ENCODE measurements at regions not wholly inside any gene's neighbourhood (a gene's known extent, or its start where the extent isn't known, plus 50 kb on each side); places are given as distances from the start of the nearest gene placed in this dataset.
"Not testable (repeated sequence)": the region's sequence is repeated elsewhere in the genome, so short reads cannot be mapped to it uniquely, and the experiment has no call there.

DNA sequence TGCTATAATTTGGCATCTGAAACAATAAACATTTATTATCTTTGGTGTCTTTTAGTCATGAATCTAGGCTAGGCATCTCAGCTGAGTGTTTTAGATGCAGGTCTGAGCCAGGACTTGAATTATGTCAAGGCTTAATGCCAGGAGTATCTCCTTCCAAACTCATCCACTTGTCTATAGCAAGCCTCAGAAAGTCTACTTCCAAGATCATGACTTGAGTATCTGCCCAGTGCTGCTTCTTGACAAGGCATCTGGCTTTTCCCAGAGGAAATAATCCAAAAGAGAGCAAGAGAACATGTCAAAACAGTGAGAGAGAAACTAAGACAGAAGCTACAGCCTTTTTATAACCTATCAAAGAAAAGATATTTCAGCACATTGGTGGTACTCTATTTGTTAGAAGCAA, 1052.1 kb upstream of the PCDH10 start:
- DNase-seq (ENCODE audit: low read depth): no peak
- TF ChIP-seq MYC (IDR thresholded peaks at IDR 0.05; ENCODE audit: low read depth, low read length) (no peak), POLR2A (IDR thresholded peaks at IDR 0.05; ENCODE audit: extremely low read depth, insufficient read length) (no peak)
- no peak overlapping the region for H3K4me3 ChIP-seq (ENCODE audit: low read depth, low read length)

DNA sequence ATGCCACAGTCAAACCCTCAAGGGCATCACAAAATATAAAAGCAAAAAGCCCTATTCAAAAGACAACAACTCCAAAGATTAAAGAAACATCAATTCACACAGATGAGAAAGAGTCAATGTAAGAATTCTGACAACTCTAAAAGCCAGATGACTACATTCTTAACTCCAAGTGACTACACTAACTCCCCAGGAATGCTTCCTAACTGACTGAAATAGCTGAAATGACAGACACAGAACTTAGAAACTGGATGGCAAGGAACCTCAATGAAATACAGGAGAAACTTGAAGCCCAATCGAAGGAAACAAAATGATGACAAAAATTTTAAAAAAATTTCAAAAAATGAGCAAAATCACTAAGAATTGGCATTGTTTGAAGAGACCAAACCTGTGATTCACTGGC, 1047.6 kb upstream of the PCDH10 start:
- TF ChIP-seq MYC (IDR thresholded peaks at IDR 0.05; ENCODE audit: low read depth, low read length) (no peak), POLR2A (IDR thresholded peaks at IDR 0.05; ENCODE audit: extremely low read depth, insufficient read length) (no peak)
- TF ChIP-seq, protein P1, sequence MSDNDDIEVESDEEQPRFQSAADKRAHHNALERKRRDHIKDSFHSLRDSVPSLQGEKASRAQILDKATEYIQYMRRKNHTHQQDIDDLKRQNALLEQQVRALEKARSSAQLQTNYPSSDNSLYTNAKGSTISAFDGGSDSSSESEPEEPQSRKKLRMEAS (IDR thresholded peaks at IDR 0.05; ENCODE audit: low read depth, low read length): no peak
- TF ChIP-seq, protein P2, sequence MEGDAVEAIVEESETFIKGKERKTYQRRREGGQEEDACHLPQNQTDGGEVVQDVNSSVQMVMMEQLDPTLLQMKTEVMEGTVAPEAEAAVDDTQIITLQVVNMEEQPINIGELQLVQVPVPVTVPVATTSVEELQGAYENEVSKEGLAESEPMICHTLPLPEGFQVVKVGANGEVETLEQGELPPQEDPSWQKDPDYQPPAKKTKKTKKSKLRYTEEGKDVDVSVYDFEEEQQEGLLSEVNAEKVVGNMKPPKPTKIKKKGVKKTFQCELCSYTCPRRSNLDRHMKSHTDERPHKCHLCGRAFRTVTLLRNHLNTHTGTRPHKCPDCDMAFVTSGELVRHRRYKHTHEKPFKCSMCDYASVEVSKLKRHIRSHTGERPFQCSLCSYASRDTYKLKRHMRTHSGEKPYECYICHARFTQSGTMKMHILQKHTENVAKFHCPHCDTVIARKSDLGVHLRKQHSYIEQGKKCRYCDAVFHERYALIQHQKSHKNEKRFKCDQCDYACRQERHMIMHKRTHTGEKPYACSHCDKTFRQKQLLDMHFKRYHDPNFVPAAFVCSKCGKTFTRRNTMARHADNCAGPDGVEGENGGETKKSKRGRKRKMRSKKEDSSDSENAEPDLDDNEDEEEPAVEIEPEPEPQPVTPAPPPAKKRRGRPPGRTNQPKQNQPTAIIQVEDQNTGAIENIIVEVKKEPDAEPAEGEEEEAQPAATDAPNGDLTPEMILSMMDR (IDR thresholded peaks at IDR 0.05; ENCODE audit: low read depth, low read length): no peak
- H3K4me3 ChIP-seq (ENCODE audit: low read depth, low read length): no peak overlapping the region
- DNase-seq (ENCODE audit: low read depth): no peak

- TF ChIP-seq, protein P1 (IDR thresholded peaks at IDR 0.05; ENCODE audit: low read depth, low read length): no peak
- TF ChIP-seq POLR2A (IDR thresholded peaks at IDR 0.05; ENCODE audit: extremely low read depth, insufficient read length) (no peak), MYC (IDR thresholded peaks at IDR 0.05; ENCODE audit: low read depth, low read length) (no peak)
- TF ChIP-seq, protein P2 (IDR thresholded peaks at IDR 0.05; ENCODE audit: low read depth, low read length): no peak
- no peak for DNase-seq (ENCODE audit: low read depth)
- H3K4me3 ChIP-seq (ENCODE audit: low read depth, low read length): no peak overlapping the region
These were observed 1040.3 kb upstream of the PCDH10 start for GRCh38 chr4:132108784-132109183.

GRCh38 chr4:132114885-132115284, 1034.2 kb upstream of the PCDH10 start:
- no peak for DNase-seq (ENCODE audit: low read depth)
- no peak overlapping the region for H3K4me3 ChIP-seq (ENCODE audit: low read depth, low read length)
- TF ChIP-seq MYC (IDR thresholded peaks at IDR 0.05; ENCODE audit: low read depth, low read length): no peak
- TF ChIP-seq, protein P2 (IDR thresholded peaks at IDR 0.05; ENCODE audit: low read depth, low read length): no peak
- no peak for TF ChIP-seq POLR2A (IDR thresholded peaks at IDR 0.05; ENCODE audit: extremely low read depth, insufficient read length)
- TF ChIP-seq, protein P1 (IDR thresholded peaks at IDR 0.05; ENCODE audit: low read depth, low read length): no peak

DNA sequence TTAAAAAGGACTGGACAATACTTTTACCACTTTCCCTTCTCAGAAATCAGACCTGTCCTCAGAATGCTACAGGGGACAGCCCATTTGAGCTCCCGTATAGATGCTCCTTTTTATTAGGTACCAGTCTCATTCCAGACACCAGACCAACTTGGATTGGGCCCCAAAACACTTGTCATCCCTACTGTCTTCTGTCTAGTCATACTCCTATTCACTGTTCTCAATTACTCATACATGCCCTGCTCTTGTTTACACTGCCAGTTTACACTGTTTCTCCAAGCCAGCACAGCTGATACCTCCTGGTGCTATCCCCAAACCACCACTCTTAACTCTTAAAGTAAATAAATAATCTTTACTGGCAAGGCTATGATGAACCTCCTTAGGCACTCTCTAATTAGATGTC, 1026.4 kb upstream of the PCDH10 start:
- not testable (repeated sequence) for DNase-seq (ENCODE audit: low read depth); H3K4me3 ChIP-seq (ENCODE audit: low read depth, low read length)

- H3K4me3 ChIP-seq (ENCODE audit: low read depth, low read length): no peak overlapping the region
- no peak for DNase-seq (ENCODE audit: low read depth)
- TF ChIP-seq, protein P1 (IDR thresholded peaks at IDR 0.05; ENCODE audit: low read depth, low read length): no peak
- TF ChIP-seq POLR2A (IDR thresholded peaks at IDR 0.05; ENCODE audit: extremely low read depth, insufficient read length) (no peak), MYC (IDR thresholded peaks at IDR 0.05; ENCODE audit: low read depth, low read length) (no peak)
These were observed 1025.0 kb upstream of the PCDH10 start for GRCh38 chr4:132123870-132124623.

DNA sequence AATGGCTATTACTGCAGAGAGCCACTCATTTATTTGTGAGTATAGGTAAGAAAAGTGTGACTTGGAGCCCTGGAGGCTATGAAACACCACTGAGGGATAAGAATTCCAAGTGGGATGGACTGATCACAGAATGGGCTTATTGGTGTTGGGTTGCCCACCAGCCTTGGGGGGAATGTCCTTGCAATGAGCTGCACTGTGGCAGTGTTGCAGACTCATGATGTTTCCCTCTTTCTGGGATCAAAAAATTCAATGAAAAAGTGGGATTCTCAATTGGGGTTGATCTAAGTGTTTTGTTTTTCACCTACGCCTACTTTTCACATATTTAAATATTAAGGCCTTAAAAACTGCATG, 1024.5 kb upstream of the PCDH10 start:
- no peak for DNase-seq (ENCODE audit: low read depth)
- TF ChIP-seq, protein P2 (IDR thresholded peaks at IDR 0.05; ENCODE audit: low read depth, low read length): no peak
- TF ChIP-seq MYC (IDR thresholded peaks at IDR 0.05; ENCODE audit: low read depth, low read length): no peak
- TF ChIP-seq, protein P1 (IDR thresholded peaks at IDR 0.05; ENCODE audit: low read depth, low read length): no peak
- no peak for TF ChIP-seq POLR2A (IDR thresholded peaks at IDR 0.05; ENCODE audit: extremely low read depth, insufficient read length)
- H3K4me3 ChIP-seq (ENCODE audit: low read depth, low read length): no peak overlapping the region
